Ishikawa (cell line): ENCODE measurements at regions not wholly inside any gene's neighbourhood (a gene's known extent, or its start where the extent isn't known, plus 50 kb on each side); places are given as distances from the start of the nearest gene placed in this dataset.

Experiments
- CEBPB ChIP-seq: IDR thresholded peaks from 2 replicates; pipeline ENCODE4 v1.6.1; 2012
- CREB1 ChIP-seq: IDR thresholded peaks from 2 replicates; pipeline ENCODE4 v1.6.1; 2012; ENCODE audit warnings: low read depth
- EGR1 ChIP-seq: IDR thresholded peaks from 2 replicates; pipeline ENCODE4 v1.6.1; 2012
- EP300 ChIP-seq: IDR thresholded peaks from 2 replicates; pipeline ENCODE4 v1.6.1; 2012; ENCODE audit warnings: borderline replicate concordance
- FOXM1 ChIP-seq: IDR thresholded peaks from 2 replicates; pipeline ENCODE4 v1.6.1; 2012; ENCODE audit warnings: low read depth, borderline replicate concordance
- NFIC ChIP-seq: IDR thresholded peaks from 2 replicates; pipeline ENCODE4 v1.6.1; 2012
- RAD21 ChIP-seq: IDR thresholded peaks from 2 replicates; pipeline ENCODE4 v1.6.1; 2012; ENCODE audit warnings: low read depth
- TAF1 ChIP-seq: IDR thresholded peaks from 2 replicates; pipeline ENCODE4 v1.6.1; 2012; ENCODE audit warnings: low read depth, mild to moderate bottlenecking
- TCF12 ChIP-seq: IDR thresholded peaks from 2 replicates; pipeline ENCODE4 v1.6.1; 2012; ENCODE audit warnings: low read depth
- TEAD4 ChIP-seq: IDR thresholded peaks from 2 replicates; pipeline ENCODE4 v1.6.1; 2012
- YY1 ChIP-seq: IDR thresholded peaks from 2 replicates; pipeline ENCODE4 v1.6.1; 2012; ENCODE audit warnings: low read depth
- ZBTB7A ChIP-seq: IDR thresholded peaks from 2 replicates; pipeline ENCODE4 v1.6.1; 2012; ENCODE audit warnings: low read depth
- TF ChIP-seq, protein P1 (sequence below): IDR thresholded peaks from 2 replicates; pipeline ENCODE4 v1.6.1; 2012
- TF ChIP-seq, protein P2 (sequence below): IDR thresholded peaks from 2 replicates; pipeline ENCODE4 v1.6.1; 2012
- TF ChIP-seq, protein P3 (sequence below): IDR thresholded peaks from 2 replicates; pipeline ENCODE4 v1.6.1; 2012; ENCODE audit warnings: low read depth, mild to moderate bottlenecking

DNA sequence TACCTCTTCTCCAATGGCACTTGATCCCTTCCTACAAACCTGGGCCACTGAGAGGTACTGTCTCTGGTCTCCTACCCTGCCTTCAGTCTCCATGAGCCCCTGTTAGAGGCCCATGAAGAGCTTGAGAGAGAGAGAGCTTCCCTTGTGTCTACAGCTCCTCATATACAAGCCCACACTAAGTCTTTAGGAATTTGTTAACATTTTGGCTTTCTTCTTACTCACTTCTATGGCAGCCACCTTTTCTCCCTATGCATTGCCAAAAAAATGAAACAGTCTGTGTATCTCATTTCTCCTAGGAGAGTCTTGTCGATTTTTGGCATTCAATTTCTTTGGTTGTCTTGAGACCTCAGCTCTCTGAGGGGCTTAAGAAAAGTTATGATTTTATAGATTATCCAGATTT lies 90.9 kb upstream of the LNX1 start:
- TF ChIP-seq NFIC (no peak), CREB1 (no peak), TAF1 (no peak), EP300 (no peak), YY1 (no peak), ZBTB7A (no peak)

DNA sequence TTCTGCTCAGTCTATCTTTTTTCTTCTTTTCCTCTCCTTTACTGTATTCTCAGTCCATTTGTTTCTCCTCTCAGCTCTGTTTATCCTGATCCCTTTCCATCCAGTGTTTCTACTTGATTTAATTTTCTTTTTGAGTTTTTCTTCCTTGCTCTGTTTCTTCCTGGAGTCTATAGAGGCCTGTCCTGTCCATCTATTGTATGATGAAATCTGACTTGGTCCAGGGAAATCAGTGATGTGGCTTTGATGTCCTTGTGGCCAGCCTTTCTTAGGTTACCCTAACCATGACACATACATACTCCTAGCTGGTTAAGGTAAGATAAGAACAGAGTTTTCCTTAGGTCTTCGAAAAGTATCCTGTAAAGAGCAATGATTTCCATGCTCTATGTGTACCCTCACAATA lies 89.3 kb upstream of the LNX1 start:
- TF ChIP-seq CEBPB (no peak), ZBTB7A (no peak), CREB1 (no peak), EGR1 (no peak), NFIC (no peak), RAD21 (no peak), YY1 (no peak), TEAD4 (no peak), TCF12 (no peak), TAF1 (no peak), EP300 (no peak), FOXM1 (no peak)
- TF ChIP-seq, protein P1, sequence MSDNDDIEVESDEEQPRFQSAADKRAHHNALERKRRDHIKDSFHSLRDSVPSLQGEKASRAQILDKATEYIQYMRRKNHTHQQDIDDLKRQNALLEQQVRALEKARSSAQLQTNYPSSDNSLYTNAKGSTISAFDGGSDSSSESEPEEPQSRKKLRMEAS, result no peak
- TF ChIP-seq, protein P2, sequence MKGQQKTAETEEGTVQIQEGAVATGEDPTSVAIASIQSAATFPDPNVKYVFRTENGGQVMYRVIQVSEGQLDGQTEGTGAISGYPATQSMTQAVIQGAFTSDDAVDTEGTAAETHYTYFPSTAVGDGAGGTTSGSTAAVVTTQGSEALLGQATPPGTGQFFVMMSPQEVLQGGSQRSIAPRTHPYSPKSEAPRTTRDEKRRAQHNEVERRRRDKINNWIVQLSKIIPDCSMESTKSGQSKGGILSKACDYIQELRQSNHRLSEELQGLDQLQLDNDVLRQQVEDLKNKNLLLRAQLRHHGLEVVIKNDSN, result no peak
- TF ChIP-seq, protein P3, sequence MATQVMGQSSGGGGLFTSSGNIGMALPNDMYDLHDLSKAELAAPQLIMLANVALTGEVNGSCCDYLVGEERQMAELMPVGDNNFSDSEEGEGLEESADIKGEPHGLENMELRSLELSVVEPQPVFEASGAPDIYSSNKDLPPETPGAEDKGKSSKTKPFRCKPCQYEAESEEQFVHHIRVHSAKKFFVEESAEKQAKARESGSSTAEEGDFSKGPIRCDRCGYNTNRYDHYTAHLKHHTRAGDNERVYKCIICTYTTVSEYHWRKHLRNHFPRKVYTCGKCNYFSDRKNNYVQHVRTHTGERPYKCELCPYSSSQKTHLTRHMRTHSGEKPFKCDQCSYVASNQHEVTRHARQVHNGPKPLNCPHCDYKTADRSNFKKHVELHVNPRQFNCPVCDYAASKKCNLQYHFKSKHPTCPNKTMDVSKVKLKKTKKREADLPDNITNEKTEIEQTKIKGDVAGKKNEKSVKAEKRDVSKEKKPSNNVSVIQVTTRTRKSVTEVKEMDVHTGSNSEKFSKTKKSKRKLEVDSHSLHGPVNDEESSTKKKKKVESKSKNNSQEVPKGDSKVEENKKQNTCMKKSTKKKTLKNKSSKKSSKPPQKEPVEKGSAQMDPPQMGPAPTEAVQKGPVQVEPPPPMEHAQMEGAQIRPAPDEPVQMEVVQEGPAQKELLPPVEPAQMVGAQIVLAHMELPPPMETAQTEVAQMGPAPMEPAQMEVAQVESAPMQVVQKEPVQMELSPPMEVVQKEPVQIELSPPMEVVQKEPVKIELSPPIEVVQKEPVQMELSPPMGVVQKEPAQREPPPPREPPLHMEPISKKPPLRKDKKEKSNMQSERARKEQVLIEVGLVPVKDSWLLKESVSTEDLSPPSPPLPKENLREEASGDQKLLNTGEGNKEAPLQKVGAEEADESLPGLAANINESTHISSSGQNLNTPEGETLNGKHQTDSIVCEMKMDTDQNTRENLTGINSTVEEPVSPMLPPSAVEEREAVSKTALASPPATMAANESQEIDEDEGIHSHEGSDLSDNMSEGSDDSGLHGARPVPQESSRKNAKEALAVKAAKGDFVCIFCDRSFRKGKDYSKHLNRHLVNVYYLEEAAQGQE, result no peak

DNA sequence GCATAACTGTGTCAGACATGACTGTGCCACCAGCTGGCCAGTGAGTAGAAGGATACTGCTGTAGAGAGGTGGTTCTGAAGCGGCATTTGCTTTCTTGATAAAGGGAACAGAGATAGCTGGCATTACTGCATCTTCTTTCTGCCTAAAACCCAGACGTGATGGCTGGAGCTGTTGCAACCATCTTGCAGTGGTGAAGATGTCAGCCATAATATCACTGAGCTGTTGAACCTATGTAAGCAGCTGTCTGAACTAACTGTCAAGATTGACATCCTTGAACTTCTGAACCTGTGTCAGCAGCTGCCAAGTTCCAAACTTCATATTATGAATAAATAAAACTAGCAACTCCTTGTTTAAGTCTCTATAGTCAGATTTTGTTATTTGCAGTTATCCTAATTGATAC lies 88.9 kb upstream of the LNX1 start:
- TF ChIP-seq TEAD4 (no peak), RAD21 (no peak), YY1 (no peak), TAF1 (no peak), TCF12 (no peak), ZBTB7A (no peak), EGR1 (no peak), EP300 (no peak), CREB1 (no peak), CEBPB (no peak), NFIC (no peak), FOXM1 (no peak)
- TF ChIP-seq, protein P1, result no peak
- TF ChIP-seq, protein P2, result no peak
- TF ChIP-seq, protein P3, result no peak

DNA sequence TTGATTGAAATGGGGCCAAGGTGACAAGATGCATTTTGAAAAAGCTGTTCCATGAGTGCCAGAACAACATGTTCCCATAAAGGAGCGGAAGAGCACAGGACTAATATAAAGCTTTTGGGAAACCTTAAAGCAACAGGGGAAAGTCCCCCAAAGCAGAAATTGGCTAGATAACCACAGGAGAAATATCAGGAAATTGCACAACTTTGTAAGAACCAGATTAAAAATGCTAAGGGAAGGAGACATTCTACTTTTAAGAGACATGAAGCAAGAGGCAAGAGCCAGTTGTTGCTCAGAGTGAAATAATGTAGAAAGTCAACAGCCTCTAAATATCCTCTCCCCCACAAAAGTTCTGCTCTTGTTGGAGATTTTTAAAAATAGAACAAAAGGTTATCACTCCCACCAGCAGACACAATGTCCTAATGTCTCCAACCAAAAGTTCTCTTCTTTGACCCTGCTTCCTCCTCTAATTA lies 85.2 kb upstream of the LNX1 start:
- TF ChIP-seq YY1, result no peak
- no peak for TF ChIP-seq TCF12
- TF ChIP-seq TEAD4, result no peak
- TF ChIP-seq CEBPB, result no peak
- no peak for TF ChIP-seq ZBTB7A
- TF ChIP-seq FOXM1, result no peak
- TF ChIP-seq RAD21, result no peak
- no peak for TF ChIP-seq CREB1
- no peak for TF ChIP-seq NFIC
- no peak for TF ChIP-seq EGR1
- TF ChIP-seq, protein P3, result no peak
- no peak for TF ChIP-seq EP300
- TF ChIP-seq TAF1, result no peak
- TF ChIP-seq, protein P1, result no peak
- TF ChIP-seq, protein P2, result no peak
